Stimulated activated CD8-positive, alpha-beta memory T cell treated with anti-CD3 and anti-CD28 coated beads, Interleukin-4, amount 100 ng/mL, for 4 hours (primary cell): ENCODE measurements at regions not wholly inside any gene's neighbourhood (a gene's known extent, or its start where the extent isn't known, plus 50 kb on each side); places are given as distances from the start of the nearest gene placed in this dataset.

Experiments
- DNase-seq, 2 donors: peaks; one replicate each; pipeline ENCODE4 v3.0.0-alpha.2; 2020; ENCODE audit warnings: low read depth in 2 of 2, low spot score in 1 of 2

DNA sequence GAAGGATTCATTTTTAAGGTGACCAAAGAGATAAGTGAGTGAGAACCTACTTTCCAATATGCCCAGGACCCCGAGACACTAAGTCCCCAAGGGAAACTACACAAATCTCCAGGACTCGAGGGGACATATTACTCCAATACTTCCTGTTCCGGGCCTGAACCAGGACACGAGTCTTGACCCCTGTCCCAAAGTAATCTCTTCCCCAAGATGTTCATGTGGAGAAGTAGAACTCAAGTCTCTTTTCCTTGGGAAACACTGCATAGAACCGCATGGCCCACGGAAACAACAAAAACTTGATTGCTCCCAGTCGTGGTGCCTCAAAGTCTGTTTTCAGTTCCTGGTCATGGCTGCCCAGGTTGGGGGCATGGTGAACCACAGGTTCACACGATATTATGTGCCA lies 87.2 kb upstream of the ZEB2 start:
- no peak for DNase-seq

DNA sequence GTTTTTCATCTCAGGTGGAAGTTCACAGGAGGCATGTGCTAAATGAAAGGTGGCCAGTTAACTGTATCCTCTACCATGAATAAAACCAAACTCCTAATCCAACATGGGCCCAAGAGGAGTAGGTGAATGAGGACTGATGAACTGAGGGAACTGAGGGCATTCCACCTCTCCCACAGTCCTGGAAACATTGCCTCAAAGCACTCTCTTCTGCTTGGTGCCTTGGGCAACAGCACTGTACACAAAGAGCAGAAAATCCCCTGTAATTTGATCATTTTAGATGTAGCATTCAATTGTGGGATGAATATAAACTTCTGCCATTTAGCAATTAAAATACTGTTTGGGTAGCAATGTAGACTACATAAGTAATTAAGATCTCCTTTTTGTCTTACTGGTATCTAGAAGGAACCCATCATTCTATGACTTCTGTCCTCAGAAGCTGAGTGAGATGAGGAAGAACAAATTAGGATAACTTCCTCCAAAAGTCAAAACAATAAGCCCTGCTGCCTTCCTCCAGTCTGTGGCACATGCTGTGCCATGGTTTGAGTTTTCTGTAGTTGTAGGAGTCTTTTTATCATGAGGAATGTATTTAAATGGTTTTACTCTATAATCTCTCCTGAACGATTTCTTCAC lies 86.7 kb upstream of the ZEB2 start:
- DNase-seq: no peak

DNA sequence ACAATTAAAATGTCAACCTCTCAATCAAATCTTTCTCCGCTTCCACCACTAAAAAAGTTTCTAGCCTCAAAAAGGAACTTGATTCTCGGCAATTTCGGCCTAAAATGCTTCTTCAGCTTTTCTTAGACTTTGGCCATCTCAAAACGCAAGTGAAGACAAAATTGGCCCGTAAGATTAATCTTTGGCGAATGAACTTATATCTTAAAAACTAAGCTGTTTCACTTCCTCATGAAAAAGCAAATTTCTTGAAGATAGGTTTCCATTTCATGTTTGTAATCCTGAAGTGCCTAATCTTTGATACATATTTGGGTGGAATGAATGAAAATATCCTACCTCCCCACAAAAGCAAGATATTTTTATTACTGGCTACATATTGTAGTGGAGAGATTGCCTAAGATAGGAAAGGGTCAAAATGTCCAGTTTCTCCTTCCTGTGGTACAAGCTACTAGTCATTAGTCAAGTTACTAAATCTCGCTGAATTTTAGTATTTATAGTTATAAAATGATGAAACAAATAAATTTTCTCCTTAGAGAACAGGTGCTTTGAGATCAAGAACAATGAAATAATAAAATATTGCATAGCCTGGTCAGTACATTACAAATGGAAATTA lies 85.4 kb upstream of the ZEB2 start:
- no peak for DNase-seq

DNA sequence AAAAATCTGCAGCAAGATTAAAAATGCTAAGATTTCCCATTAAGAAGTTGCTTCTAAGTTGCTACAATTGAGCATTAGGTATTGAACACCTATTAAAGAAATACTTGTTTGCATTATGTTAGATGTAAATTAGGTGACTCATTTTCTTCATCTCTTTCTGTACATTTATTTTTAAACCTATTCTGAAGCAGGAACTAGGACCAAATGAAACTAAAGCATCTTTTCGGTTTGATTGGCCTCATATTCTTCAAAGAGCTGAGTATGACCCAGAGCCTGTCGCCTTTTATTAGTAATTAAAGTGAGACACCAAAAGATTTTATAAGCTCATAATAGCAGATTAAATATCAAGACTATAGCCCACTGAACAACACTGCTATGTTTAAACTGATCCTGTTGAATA lies 83.4 kb upstream of the ZEB2 start:
- DNase-seq: no peak

- no peak for DNase-seq
Measured at GRCh38 chr2:144598906-144599305, 79.0 kb upstream of the ZEB2 start.

DNA sequence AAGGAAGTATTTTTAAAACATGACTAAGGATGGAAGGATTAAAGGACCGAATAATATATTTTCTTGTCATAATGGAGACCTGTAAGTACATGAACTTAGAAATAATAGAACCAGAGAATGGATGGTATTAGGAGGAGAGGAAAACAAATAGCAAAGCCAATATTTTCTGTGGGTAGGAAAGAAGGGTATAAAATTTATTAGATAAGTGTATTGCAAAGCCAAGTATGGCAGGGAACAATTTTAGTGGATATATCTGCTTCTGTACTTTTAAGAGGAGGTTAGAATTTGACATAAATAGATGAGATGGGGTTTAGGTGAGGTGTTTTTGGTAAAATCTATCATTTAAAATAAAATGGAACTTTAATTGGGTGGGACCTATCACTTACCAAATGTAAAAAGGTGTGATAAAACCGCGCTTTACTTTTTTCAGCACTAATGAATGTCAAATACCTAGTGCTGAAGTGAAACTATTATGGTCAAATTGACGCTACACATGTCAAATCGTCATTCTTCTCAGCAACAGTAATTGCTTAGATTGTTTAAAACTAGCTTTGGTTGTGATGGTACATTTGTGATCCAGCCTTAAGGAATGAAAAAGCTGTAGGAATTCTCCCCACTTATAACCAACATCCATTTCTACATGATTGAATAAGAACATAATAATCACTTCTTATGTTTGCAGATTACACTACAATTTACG lies 78.1 kb upstream of the ZEB2 start:
- no peak for DNase-seq

DNA sequence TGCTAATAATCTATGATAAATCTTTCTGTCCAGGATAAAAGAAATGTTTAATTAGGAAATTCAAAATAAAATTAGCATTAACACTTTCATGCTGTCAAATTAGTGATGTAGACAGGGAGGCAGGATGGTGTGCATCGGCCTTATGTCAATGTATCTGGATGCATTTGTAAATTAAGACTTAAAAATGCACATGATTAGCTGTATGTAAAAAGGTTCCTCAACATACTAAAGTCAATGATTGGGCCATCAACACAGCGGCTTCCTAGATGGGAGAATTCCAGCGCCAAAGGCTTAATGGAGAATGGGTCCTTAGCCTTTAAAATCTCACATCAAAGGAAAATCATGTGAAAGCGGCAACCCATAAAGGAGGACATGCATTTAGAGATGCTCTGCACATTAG lies 77.5 kb upstream of the ZEB2 start:
- DNase-seq: no peak

- no peak for DNase-seq
Measured at GRCh38 chr2:144596073-144596871, 76.4 kb upstream of the ZEB2 start.

DNA sequence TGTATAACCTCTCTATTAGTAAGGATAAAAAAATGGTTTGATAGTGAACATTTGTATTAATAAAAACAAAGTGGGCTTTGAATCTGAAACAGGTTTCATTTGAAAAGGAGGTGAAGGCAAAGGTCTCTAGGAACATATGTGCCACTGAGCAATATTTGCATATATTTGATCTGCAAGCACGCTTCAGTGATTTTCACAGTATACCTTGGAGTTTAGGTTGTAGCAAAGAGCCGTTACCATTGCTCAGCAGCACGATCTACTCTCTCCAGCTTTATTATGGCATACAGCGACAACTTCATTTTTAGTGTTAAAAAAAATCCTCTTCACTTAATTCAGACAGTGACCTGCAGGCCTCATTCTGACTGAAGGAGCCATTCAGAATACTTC lies 75.8 kb upstream of the ZEB2 start:
- DNase-seq: no peak

- no peak for DNase-seq
Measured at GRCh38 chr2:144595279-144595678, 75.4 kb upstream of the ZEB2 start.

- DNase-seq: no peak
Measured at GRCh38 chr2:144593803-144594202, 73.9 kb upstream of the ZEB2 start.

- no peak for DNase-seq
Measured at GRCh38 chr2:144592500-144593256, 72.8 kb upstream of the ZEB2 start.

DNA sequence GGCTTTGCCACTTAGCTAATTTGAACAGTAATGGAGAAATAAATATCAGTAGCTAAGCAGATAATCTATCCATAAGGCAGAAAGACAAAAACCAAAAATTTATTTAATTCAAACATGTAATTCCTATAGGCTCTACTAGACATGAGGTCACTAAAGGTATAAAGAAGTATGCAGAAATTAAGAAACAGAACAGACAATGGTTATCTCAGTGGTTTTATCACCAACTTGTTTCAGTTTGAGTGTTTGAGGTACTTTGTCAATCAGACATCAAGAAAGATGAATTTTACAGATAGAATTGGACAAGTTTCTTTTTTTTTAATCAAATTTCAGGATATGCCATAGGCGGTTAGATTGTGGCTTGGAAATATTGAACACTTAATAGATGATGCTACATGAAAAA lies 67.4 kb upstream of the ZEB2 start:
- DNase-seq: no peak

GRCh38 chr2:144586476-144586875 lies 66.6 kb upstream of the ZEB2 start:
- DNase-seq: no peak

DNA sequence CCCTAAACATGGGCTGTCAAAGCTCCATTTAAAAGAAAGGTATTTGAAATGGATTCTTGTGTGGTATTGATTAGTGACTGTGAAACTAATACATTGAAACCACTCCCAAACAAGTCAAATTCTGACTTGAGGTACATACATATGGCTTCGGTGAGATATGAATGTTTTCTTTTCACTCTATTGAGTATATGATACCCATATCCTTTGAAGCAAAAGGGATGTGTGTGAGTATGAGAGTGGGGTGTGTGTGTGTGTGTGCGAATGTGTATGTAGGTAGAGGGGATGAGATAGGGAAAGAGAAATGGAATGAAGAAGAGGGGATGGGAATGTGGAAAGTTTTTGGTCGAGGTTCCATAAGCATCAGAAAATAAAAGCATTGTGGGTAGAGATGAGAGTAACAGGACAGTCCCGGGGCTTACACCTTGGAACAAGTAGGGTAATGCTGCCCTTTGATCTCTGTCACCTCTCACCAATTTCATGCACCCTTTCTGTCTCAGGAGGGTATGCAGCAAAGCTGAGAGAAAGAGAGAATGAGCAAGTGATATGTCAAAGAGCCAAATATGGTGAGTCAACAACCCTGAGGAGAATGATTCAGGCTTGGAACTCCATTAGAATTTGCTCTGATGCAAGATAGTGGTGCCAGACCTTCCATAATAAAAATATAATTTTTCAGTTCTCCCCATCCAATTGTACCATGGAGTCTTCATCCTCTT lies 64.0 kb upstream of the ZEB2 start:
- no peak for DNase-seq

- no peak for DNase-seq
Measured at GRCh38 chr2:144583381-144583729, 63.4 kb upstream of the ZEB2 start.

DNA sequence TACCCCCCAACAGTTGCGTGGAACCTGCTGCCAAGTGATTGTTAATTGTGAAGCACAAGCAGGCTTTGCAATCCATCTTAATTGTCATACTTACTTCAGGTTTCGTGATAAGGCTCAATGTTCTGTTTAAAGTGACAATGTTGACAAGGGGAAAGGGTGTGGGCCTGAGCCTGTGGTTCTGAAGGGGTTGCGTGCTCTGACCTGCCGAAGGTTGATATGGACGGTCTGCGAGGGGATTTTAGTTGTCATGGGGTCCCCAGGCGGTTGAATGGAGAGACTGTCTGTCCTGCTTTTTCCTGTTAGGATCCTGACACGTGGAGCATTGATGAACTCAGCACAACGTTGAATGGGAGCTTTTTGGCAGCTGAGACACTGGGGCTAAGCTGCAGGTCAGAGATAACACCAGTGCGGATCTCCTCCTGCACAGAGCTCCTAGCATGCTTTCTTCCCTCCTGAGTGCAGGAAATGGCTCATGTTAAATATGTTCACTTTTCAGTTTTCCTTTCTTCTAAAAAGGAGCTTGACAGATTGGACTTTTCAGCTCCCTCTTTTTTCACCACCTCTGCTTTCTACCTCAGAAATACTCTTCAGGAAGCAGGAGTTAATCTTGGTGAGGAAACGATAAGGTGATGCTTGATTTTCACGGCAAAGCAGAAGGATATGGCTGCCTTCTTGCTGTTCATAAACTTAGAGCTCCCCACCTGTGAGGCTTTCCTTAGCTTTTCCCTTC lies 62.9 kb upstream of the ZEB2 start:
- no peak for DNase-seq

DNA sequence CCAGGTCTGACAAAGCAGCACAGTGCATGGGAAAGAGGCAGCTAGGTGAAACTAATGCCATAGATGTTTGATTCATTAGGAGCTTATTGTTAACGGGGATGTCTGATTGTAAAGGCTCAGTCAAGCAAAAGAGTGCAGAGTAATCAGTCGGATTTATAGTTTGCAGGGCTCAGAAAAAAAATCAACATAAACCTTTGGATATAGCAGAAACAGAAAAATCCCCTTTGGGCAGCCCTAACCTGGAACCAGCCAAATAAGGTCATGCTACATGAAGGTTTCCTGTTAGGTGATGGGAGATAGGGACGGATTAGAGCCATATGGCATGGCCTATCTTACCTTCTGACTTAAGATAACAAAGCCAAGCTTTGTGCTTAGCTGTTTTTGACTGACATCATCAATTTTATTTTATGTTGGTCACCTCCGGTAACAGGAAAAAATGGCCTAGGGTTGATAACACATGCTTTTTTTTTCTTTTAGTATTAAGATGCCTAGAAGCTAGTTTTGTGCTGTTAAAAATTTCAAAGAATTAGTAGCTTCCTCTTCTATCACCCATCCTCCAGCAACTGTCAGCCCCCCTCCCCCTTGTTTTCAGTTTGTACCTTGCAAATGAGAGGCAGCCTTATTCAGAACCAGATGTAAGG lies 60.7 kb upstream of the ZEB2 start:
- DNase-seq: no peak

GRCh38 chr2:144579556-144579955 lies 59.6 kb upstream of the ZEB2 start:
- no peak for DNase-seq

GRCh38 chr2:144578099-144578498 lies 58.2 kb upstream of the ZEB2 start:
- DNase-seq: no peak
